ENCODE measurements at regions not wholly inside any gene's neighbourhood (a gene's known extent, or its start where the extent isn't known, plus 50 kb on each side); places are given as distances from the start of the nearest gene placed in this dataset.

DNA sequence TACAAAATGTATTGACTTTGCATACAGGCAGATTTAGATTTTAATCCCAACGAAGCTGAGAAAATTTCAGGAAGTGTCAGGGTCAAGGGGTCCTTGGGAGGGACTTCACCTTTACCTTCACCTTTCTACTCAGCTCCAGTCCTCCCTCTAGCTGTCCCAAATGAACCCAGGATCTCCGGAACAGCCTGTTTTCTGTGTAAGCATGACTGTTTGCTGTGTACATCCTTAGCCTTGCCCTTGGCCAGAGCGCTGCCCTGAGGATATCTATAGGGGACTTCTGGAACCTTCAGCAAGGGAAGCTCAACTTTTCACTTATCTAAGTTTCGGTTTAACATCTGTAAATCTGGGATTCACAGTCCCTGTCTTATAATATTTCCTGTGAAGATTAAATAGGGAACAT, 246.8 kb upstream of the ST6GAL2 start:
- H2AK5ac ChIP-seq (ENCODE audit: low read depth, low read length), result no peak overlapping the region
- H3K27ac ChIP-seq (replicated peaks; ENCODE audit: low read length), result no peak overlapping the region
- H3K23ac ChIP-seq (ENCODE audit: low read depth, low read length, poor library complexity), result no peak overlapping the region
- H3K36me3 ChIP-seq (replicated peaks in 1 of 2; ENCODE audit: control insufficient read depth in 2 of 2, insufficient read depth in 2 of 2, low read length in 2 of 2), result no peaks in the 10 kb centered on the region
- no peak overlapping the region for H3K4me2 ChIP-seq (ENCODE audit: insufficient read depth, low read length, poor library complexity, severe bottlenecking)
- H3K9me3 ChIP-seq (replicated peaks in 1 of 2; ENCODE audit: control insufficient read depth in 2 of 2, insufficient read depth in 1 of 2, low read depth in 1 of 2, low read length in 2 of 2), result peaks cover 0 to 5% of the 10 kb centered on the region in 2 donors
- no CpG with 5 or more reads among the region's 4 CpGs for WGBS, 2 donors (ENCODE audit: extremely low coverage in 2 of 2, insufficient read length in 2 of 2, insufficient replicate concordance in 1 of 2)
- no peak overlapping the region for H3K18ac ChIP-seq (ENCODE audit: low read length)
- H4K91ac ChIP-seq (ENCODE audit: low read depth, low read length, poor library complexity), result no peak overlapping the region
- H3K4ac ChIP-seq (ENCODE audit: low read length), result no peak overlapping the region
- H4K8ac ChIP-seq (ENCODE audit: low read depth, low read length), result no peak overlapping the region
- H2BK12ac ChIP-seq (ENCODE audit: low read length), result no peak overlapping the region
- DNase-seq (ENCODE audit: low spot score), result no peak
- no peak overlapping the region for H3K14ac ChIP-seq (ENCODE audit: low read length)
- H3K4me3 ChIP-seq (ENCODE audit: low read length in 2 of 2), result no peak overlapping the region
- no peaks in the 10 kb centered on the region for H3K27me3 ChIP-seq (ENCODE audit: control insufficient read depth in 3 of 3, insufficient read depth in 3 of 3, low read depth in 1 of 3, low read length in 3 of 3)
- H3K9ac ChIP-seq (ENCODE audit: low read depth, low read length, poor library complexity), result no peak overlapping the region
- no peak overlapping the region for H2BK15ac ChIP-seq (ENCODE audit: low read length)
- H2AFZ ChIP-seq (ENCODE audit: low read length), result no peak overlapping the region
- no peaks in the 10 kb centered on the region for H3K79me1 ChIP-seq (ENCODE audit: low read depth, low read length)
- H2BK5ac ChIP-seq (ENCODE audit: low read length), result no peak overlapping the region
- H2BK120ac ChIP-seq (ENCODE audit: low read depth, low read length), result no peak overlapping the region
- H3K4me1 ChIP-seq (ENCODE audit: control insufficient read depth in 2 of 2, insufficient read depth in 1 of 2, low read depth in 1 of 2, low read length in 2 of 2), result no peaks in the 10 kb centered on the region

DNA sequence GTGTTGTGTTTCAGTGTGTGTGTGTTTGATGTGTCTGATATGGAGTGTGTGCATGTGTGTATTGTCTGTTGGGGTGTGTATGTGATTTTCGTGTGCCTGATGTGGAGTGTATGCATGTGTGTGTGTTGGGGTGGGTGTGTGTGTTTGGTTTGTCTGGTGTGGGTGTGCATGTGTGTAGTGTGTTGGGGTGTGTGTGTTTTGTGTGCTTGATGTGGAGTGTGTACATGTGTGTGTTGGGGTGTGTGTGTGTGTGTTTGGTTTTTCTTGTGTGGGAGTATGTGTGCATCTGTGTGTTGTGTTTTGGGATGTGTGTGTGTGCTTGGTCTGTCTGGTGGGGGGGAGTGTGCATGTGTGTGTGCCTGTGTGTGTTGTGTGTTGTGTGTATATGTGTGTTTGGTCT, 247.4 kb upstream of the ST6GAL2 start:
- Histone ChIP-seq H3K9ac (ENCODE audit: low read depth, low read length, poor library complexity) (no peak overlapping the region), H2AFZ (ENCODE audit: low read length) (no peak overlapping the region), H3K9me3 (replicated peaks in 1 of 2; ENCODE audit: control insufficient read depth in 2 of 2, insufficient read depth in 1 of 2, low read depth in 1 of 2, low read length in 2 of 2) (peaks cover 0 to 5% of the 10 kb centered on the region in 2 donors), H3K4me1 (ENCODE audit: control insufficient read depth in 2 of 2, insufficient read depth in 1 of 2, low read depth in 1 of 2, low read length in 2 of 2) (no peaks in the 10 kb centered on the region), H4K91ac (ENCODE audit: low read depth, low read length, poor library complexity) (peak overlapping the region; percentile 5), H2BK5ac (ENCODE audit: low read length) (no peak overlapping the region), H4K8ac (ENCODE audit: low read depth, low read length) (no peak overlapping the region), H2BK120ac (ENCODE audit: low read depth, low read length) (no peak overlapping the region), H3K14ac (ENCODE audit: low read length) (peak overlapping the region; percentile 32), H3K27ac (replicated peaks; ENCODE audit: low read length) (no peak overlapping the region), H3K4ac (ENCODE audit: low read length) (no peak overlapping the region), H3K4me2 (ENCODE audit: insufficient read depth, low read length, poor library complexity, severe bottlenecking) (no peak overlapping the region), H3K18ac (ENCODE audit: low read length) (no peak overlapping the region), H2AK5ac (ENCODE audit: low read depth, low read length) (no peak overlapping the region), H2BK15ac (ENCODE audit: low read length) (no peak overlapping the region), H3K23ac (ENCODE audit: low read depth, low read length, poor library complexity) (no peak overlapping the region), H2BK12ac (ENCODE audit: low read length) (no peak overlapping the region), H3K36me3 (replicated peaks in 1 of 2; ENCODE audit: control insufficient read depth in 2 of 2, insufficient read depth in 2 of 2, low read length in 2 of 2) (no peaks in the 10 kb centered on the region), H3K27me3 (ENCODE audit: control insufficient read depth in 3 of 3, insufficient read depth in 3 of 3, low read depth in 1 of 3, low read length in 3 of 3) (no peaks in the 10 kb centered on the region), H3K4me3 (ENCODE audit: low read length in 2 of 2) (peak overlapping the region in 1 of 2 donors; percentile 65), H3K79me1 (ENCODE audit: low read depth, low read length) (no peaks in the 10 kb centered on the region)
- whole genome bisulfite sequencing, 2 donors (ENCODE audit: extremely low coverage in 2 of 2, insufficient read length in 2 of 2, insufficient replicate concordance in 1 of 2), result no CpG with 5 or more reads among the region's 1 CpG
- DNase-seq (ENCODE audit: low spot score), result no peak

DNA sequence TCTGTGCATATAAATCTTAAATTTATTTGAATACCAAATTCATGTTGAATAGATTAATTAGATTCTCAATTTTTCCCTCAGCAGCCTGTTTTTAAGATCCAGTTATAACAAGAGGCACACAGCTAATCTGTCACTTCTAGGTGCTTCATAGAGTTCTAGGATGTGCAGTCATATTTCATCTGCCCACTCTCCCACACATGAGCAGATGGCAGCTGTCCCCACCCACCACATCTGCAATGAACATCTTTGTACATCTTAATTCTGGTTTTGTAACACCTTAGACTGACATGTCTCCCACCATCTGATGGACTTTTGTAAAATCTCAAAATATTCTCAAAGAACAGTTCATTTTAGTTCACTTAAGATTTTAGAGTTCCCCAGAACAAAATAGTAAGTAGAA, 250.8 kb upstream of the ST6GAL2 start:
- no peak overlapping the region for H2AK5ac ChIP-seq (ENCODE audit: low read depth, low read length)
- H3K9me3 ChIP-seq (replicated peaks in 1 of 2; ENCODE audit: control insufficient read depth in 2 of 2, insufficient read depth in 1 of 2, low read depth in 1 of 2, low read length in 2 of 2), result peaks cover 0 to 5% of the 10 kb centered on the region in 2 donors
- no peak overlapping the region for H3K9ac ChIP-seq (ENCODE audit: low read depth, low read length, poor library complexity)
- no peak overlapping the region for H3K27ac ChIP-seq (replicated peaks; ENCODE audit: low read length)
- H3K4me2 ChIP-seq (ENCODE audit: insufficient read depth, low read length, poor library complexity, severe bottlenecking), result no peak overlapping the region
- no peaks in the 10 kb centered on the region for H3K36me3 ChIP-seq (replicated peaks in 1 of 2; ENCODE audit: control insufficient read depth in 2 of 2, insufficient read depth in 2 of 2, low read length in 2 of 2)
- no peaks in the 10 kb centered on the region for H3K4me1 ChIP-seq (ENCODE audit: control insufficient read depth in 2 of 2, insufficient read depth in 1 of 2, low read depth in 1 of 2, low read length in 2 of 2)
- H3K14ac ChIP-seq (ENCODE audit: low read length), result no peak overlapping the region
- H2AFZ ChIP-seq (ENCODE audit: low read length), result no peak overlapping the region
- no peak overlapping the region for H2BK12ac ChIP-seq (ENCODE audit: low read length)
- no peaks in the 10 kb centered on the region for H3K79me1 ChIP-seq (ENCODE audit: low read depth, low read length)
- no peak overlapping the region for H3K18ac ChIP-seq (ENCODE audit: low read length)
- H2BK5ac ChIP-seq (ENCODE audit: low read length), result no peak overlapping the region
- no peak overlapping the region for H3K23ac ChIP-seq (ENCODE audit: low read depth, low read length, poor library complexity)
- no peak overlapping the region for H3K4me3 ChIP-seq (ENCODE audit: low read length in 2 of 2)
- H4K91ac ChIP-seq (ENCODE audit: low read depth, low read length, poor library complexity), result no peak overlapping the region
- no peak overlapping the region for H3K4ac ChIP-seq (ENCODE audit: low read length)
- H4K8ac ChIP-seq (ENCODE audit: low read depth, low read length), result no peak overlapping the region
- H3K27me3 ChIP-seq (ENCODE audit: control insufficient read depth in 3 of 3, insufficient read depth in 3 of 3, low read depth in 1 of 3, low read length in 3 of 3), result no peaks in the 10 kb centered on the region
- DNase-seq (ENCODE audit: low spot score), result no peak
- no peak overlapping the region for H2BK120ac ChIP-seq (ENCODE audit: low read depth, low read length)
- no peak overlapping the region for H2BK15ac ChIP-seq (ENCODE audit: low read length)

DNA sequence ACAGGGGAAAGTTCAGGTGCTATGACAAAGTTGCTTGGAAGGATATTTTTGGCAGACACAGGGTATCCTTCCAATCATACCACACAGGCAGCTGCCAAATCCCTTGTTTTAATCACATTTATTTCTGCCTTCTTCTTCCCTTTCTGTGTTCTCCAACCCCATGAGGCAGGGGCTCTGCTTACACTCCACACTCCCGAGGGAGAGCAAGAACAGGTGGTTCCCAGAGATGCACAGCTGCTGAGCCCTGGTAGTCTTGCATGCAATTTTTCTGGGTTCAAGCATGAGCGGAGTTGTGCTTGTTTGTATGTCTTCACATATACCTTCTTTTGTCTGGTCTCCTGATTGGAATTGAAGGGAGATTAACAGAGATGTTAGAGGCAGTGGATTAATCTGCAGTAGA, 251.7 kb upstream of the ST6GAL2 start:
- WGBS, 2 donors (ENCODE audit: extremely low coverage in 2 of 2, insufficient read length in 2 of 2, insufficient replicate concordance in 1 of 2), result no CpG with 5 or more reads among the region's 2 CpGs
- H3K23ac ChIP-seq (ENCODE audit: low read depth, low read length, poor library complexity), result no peak overlapping the region
- H2BK5ac ChIP-seq (ENCODE audit: low read length), result no peak overlapping the region
- H3K27me3 ChIP-seq (ENCODE audit: control insufficient read depth in 3 of 3, insufficient read depth in 3 of 3, low read depth in 1 of 3, low read length in 3 of 3), result no peaks in the 10 kb centered on the region
- no peak overlapping the region for H3K4me3 ChIP-seq (ENCODE audit: low read length in 2 of 2)
- H3K27ac ChIP-seq (replicated peaks; ENCODE audit: low read length), result no peak overlapping the region
- no peak overlapping the region for H2BK120ac ChIP-seq (ENCODE audit: low read depth, low read length)
- H2BK12ac ChIP-seq (ENCODE audit: low read length), result no peak overlapping the region
- no peaks in the 10 kb centered on the region for H3K4me1 ChIP-seq (ENCODE audit: control insufficient read depth in 2 of 2, insufficient read depth in 1 of 2, low read depth in 1 of 2, low read length in 2 of 2)
- no peak overlapping the region for H3K14ac ChIP-seq (ENCODE audit: low read length)
- no peak overlapping the region for H3K18ac ChIP-seq (ENCODE audit: low read length)
- DNase-seq (ENCODE audit: low spot score), result no peak
- no peak overlapping the region for H3K4ac ChIP-seq (ENCODE audit: low read length)
- H3K9ac ChIP-seq (ENCODE audit: low read depth, low read length, poor library complexity), result no peak overlapping the region
- no peaks in the 10 kb centered on the region for H3K36me3 ChIP-seq (replicated peaks in 1 of 2; ENCODE audit: control insufficient read depth in 2 of 2, insufficient read depth in 2 of 2, low read length in 2 of 2)
- no peak overlapping the region for H4K91ac ChIP-seq (ENCODE audit: low read depth, low read length, poor library complexity)
- peaks cover 0 to 5% of the 10 kb centered on the region in 2 donors for H3K9me3 ChIP-seq (replicated peaks in 1 of 2; ENCODE audit: control insufficient read depth in 2 of 2, insufficient read depth in 1 of 2, low read depth in 1 of 2, low read length in 2 of 2)
- no peak overlapping the region for H4K8ac ChIP-seq (ENCODE audit: low read depth, low read length)
- H2BK15ac ChIP-seq (ENCODE audit: low read length), result no peak overlapping the region
- no peak overlapping the region for H2AFZ ChIP-seq (ENCODE audit: low read length)
- no peak overlapping the region for H3K4me2 ChIP-seq (ENCODE audit: insufficient read depth, low read length, poor library complexity, severe bottlenecking)
- H3K79me1 ChIP-seq (ENCODE audit: low read depth, low read length), result no peaks in the 10 kb centered on the region
- H2AK5ac ChIP-seq (ENCODE audit: low read depth, low read length), result no peak overlapping the region
